Skeletal muscle cell (primary cell): ENCODE measurements at regions not wholly inside any gene's neighbourhood (a gene's known extent, or its start where the extent isn't known, plus 50 kb on each side); places are given as distances from the start of the nearest gene placed in this dataset.
"Not testable (repeated sequence)": the region's sequence is repeated elsewhere in the genome, so short reads cannot be mapped to it uniquely, and the experiment has no call there.

Source experiments
- DNase-seq: peaks from one replicate; pipeline ENCODE4 v3.0.0-alpha.2; 2010; ENCODE audit warnings: low read depth
- H3K4me3 ChIP-seq: 2 replicates; pipeline ENCODE4 v1.5.1; 2011; ENCODE audit warnings: low read depth, mild to moderate bottlenecking, control low read depth, low read length, moderate library complexity

- no peak for DNase-seq
- H3K4me3 ChIP-seq = no peak overlapping the region
These were observed 74.0 kb downstream of the GATA3 start for GRCh38 chr10:8128511-8128910.

GRCh38 chr10:8129438-8129837 lies 75.0 kb downstream of the GATA3 start:
- no peak overlapping the region for H3K4me3 ChIP-seq
- no peak for DNase-seq

- DNase-seq = no peak
- H3K4me3 ChIP-seq = no peak overlapping the region
These were observed 76.8 kb downstream of the GATA3 start for GRCh38 chr10:8130973-8131911.

DNA sequence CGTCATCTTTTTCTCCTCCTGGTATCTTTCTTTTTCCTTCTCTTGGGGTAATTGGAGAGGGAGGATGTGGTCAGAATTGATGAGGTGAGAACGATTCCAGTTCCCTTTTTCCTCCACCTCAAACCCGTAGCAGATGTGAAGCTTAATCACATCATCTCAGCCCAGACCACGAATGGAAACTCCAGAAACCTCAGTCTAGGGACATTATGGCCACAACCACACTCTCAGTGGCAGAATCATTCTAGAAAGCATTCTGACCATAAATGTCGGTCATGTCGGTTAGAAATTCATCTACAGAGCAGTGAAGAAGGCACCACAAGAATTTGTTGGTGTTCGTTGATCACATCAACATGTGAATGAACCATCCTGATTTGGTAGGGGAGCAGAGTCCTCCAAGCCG lies 78.7 kb downstream of the GATA3 start:
- DNase-seq = no peak
- H3K4me3 ChIP-seq = no peak overlapping the region

DNA sequence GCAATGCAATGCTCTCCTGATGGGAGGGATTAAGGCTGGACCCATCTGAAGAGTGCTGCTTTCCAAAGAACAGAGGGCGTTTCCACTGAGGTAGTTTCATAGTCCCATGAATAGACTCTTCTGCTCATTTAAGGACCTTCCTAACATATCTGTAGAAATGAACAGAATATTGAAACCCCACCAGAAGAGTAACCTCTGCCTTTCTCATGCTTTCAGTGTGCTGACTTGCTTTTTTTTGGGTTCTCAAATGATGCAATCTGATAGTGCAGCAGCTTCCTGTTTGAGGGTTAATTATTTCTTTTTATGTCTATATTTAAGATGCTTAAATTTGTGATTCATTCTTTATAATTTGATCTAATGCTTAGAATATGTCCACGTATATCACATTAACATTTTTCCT lies 82.2 kb downstream of the GATA3 start:
- DNase-seq = no peak
- no peak overlapping the region for H3K4me3 ChIP-seq

- DNase-seq = no peak
- H3K4me3 ChIP-seq = no peak overlapping the region
These were observed 82.8 kb downstream of the GATA3 start for GRCh38 chr10:8137272-8137681.

DNA sequence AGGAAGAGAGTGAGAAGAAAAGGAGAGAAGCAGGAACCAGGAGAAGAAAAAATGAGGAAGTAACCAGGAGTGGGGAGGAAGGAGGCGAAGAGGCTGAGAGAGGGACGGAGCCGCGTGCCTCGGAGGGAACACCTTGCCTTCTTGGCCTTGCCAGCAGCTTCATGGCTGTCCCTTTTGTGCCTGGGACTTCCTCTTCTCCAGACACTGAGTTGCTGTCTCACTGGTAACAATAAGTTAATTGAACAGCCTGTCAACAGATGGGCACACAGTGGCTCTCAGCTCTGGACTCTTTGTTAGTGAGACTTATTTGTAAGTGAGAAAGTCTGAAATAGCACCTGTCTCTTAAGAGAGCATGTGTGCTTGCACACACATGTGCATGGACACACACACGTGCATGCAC lies 83.2 kb downstream of the GATA3 start:
- DNase-seq = no peak
- no peak overlapping the region for H3K4me3 ChIP-seq

DNA sequence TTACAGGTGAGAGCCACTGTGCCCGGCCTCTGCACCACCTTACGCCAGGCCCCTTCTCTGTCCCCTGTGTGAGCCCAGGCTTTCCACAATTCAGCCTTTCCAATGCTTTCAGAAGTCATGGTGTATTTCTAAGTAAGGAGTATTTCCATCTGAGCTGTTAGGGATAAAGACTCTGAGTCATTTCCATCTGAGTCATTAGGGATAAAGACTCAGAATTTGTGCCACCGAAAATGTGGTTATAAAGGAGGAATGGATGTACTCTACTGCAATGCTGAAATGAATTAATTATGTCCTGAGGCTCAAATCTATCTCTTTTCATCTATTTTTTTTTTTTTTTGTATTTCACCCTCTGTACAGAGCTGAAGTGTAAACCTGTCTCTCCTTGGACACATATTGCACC lies 84.0 kb downstream of the GATA3 start:
- DNase-seq = no peak
- H3K4me3 ChIP-seq = no peak overlapping the region

GRCh38 chr10:8144496-8144895 lies 90.0 kb downstream of the GATA3 start:
- no peak overlapping the region for H3K4me3 ChIP-seq
- no peak for DNase-seq

- H3K4me3 ChIP-seq = no peak overlapping the region
- no peak for DNase-seq
These were observed 92.2 kb downstream of the GATA3 start for GRCh38 chr10:8146650-8147049.

- no peak for DNase-seq
- no peak overlapping the region for H3K4me3 ChIP-seq
These were observed 95.5 kb downstream of the GATA3 start for GRCh38 chr10:8149991-8150390.

DNA sequence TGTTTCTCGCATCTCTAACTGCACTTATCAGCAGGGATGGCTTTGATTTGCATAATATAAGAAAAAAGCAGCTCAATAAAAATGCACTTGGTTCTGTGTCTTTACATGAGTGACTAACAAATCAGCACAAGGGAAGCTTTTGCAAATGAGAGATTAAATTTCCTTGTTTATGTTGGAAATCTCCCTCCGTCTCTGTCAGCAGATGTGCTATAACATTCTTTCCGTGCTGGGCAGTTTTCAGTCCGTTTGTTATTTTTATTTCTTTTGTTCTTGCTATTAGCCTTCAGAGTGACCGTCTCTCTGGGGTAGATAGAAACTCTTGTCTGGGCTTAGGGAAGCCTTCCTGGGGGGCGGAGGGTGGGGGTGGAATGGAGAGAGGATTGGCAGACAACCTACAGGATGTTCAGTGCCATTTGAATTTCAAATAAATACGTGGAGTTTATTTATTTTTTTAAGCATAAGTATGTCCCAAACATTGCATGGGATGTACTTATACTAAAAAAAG lies 96.0 kb downstream of the GATA3 start:
- no peak overlapping the region for H3K4me3 ChIP-seq
- DNase-seq = no peak

DNA sequence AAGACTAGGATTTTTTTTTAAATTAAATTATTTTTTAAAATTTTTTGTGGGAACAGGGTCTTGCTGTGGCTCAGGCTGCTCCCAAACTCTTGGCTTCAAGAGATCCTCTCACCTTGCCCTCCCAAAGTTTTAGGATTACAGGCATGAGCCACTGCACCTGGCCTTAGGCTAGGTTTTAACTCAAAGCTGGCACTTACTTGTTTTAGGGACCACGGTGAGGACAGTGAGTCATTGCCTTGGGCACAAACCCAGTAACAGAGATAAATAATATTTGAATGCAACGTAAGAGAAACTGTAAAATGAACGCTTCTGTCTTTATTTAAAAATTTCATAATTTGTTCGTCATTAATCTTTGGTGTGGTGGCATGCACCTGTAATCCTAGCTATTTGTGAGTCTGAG lies 96.6 kb downstream of the GATA3 start:
- DNase-seq = no peak

GRCh38 chr10:8156918-8157317 lies 102.4 kb downstream of the GATA3 start:
- DNase-seq = no peak
- no peak overlapping the region for H3K4me3 ChIP-seq

More for the DNA sequence above, 96.6 kb downstream of the GATA3 start:
- H3K4me3 ChIP-seq = no peak overlapping the region

- no peak for DNase-seq
- no peak overlapping the region for H3K4me3 ChIP-seq
These were observed 103.9 kb downstream of the GATA3 start for GRCh38 chr10:8158193-8159071.

DNA sequence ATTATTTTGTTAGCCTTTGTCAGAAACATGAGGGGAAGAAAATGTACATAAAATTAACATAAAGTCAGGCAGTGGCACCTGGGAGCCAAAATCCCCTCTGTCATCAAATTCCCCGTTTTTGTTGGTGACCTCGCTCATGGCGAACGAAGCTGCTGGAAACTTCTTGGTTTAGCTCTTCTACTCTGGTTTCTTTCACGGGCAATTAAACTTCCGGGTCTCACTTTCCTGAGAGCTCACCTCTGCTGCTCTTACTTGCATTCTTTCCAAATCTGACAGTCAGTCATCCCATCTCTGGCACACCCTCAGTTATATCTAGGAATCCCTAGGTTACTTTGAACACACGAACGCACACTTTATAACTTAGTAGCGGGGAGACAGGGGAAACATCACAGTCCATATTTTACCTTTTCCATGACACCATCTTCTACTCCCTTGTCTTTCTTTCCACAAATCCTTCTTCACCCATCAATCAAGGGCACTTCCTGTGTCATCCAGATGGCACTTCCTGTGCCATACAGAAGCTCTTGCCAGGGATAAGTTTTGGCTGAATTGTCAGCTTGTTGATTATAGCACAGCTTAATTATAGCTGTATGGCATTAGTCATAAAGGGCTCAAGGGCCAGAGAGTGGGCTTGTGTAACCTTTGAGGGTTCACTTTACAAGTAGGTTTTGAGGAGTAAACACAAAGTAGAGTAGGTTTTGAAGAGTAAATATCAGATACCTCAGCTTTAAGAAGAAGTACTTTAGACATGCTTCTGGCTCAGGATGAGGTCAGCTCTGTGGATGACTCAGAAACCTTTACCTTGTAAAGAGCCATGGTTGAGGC lies 105.1 kb downstream of the GATA3 start:
- DNase-seq = no peak

DNA sequence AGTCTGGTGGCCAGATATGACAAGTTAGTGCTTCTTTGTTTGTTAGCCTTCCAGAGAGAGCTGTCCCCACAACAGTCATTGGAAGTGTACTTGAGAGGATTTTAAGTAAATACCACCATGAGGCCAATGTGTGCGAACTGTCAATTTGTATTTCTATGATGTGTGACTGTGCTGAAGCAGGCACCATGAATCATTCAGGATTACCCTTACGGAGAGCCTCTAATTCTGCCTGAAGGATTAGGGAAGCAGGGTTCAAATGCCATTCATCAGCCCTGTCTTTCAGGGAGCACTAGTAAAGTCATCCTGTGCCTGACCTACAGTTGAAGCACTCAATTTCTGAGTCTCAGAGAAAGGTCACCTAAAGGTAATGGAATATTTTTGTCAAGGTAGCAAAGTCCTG lies 109.3 kb downstream of the GATA3 start:
- no peak overlapping the region for H3K4me3 ChIP-seq

More for the DNA sequence above, 105.1 kb downstream of the GATA3 start:
- H3K4me3 ChIP-seq = no peak overlapping the region

DNA sequence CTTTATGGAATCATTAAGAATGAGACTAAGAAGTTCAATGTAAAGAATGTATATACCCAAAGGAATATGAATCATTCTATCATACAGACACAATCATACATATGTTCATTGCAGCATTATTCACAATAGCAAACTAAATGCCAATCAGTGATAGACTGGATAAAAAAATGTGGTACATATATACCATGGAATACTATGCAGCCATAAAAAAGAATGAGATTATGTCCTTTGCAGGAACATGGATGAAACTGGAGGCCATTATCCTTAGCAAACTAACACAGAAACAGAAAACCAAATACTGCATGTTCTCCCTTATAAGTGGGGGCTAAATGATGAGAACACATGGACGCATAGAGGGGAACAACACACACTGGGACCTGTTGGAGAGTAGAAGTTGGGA lies 110.2 kb downstream of the GATA3 start:
- not testable (repeated sequence) for DNase-seq, H3K4me3 ChIP-seq

More for the DNA sequence above, 109.3 kb downstream of the GATA3 start:
- no peak for DNase-seq

DNA sequence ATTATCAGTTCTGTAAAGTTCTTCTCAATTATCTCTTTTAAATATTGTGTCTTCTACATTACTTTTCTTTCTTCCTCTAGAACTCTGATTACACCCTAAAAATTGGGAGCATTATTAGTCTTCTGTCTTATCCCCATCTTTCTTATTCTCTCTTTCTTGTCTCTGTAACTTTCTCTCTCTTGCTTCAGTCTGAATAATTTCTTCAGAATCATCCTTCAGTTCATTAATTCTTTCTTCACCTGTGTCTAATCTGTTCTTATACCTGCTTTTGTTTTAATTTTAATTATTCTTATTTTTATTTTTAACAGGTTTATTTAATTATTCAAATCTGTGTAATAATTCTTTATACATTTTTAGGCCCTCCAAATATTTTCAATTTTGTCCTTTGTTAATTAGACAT lies 114.3 kb downstream of the GATA3 start:
- no peak for DNase-seq
- H3K4me3 ChIP-seq = no peak overlapping the region
